ENCODE measurements at regions not wholly inside any gene's neighbourhood (a gene's known extent, or its start where the extent isn't known, plus 50 kb on each side); places are given as distances from the start of the nearest gene placed in this dataset.

DNA sequence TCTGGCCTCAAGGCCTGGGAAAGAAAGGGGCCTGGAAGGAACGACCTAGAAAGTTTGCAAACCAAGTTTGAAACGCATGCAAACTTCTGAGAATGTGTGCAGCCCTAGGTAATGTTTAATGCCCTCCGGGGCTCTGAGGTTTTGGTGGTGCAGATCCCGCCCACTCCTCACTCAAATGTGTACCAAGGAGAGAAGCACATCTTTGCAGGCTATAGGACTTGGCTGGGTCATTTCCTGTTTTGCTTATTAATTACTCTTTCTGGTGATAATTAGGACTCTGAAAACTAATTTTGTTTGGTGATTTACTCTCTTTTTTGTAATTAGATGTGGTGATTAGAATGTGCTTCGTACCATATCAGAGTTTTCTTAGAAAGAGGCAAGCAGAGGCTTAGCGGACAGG lies 625.9 kb upstream of the CADM1 start:
- DNase-seq (ENCODE audit: extremely low spot score) = no peak
- ChIA-PET CTCF (no interaction called here), POLR2A (no interaction called here)
- TF ChIP-seq, protein P1, sequence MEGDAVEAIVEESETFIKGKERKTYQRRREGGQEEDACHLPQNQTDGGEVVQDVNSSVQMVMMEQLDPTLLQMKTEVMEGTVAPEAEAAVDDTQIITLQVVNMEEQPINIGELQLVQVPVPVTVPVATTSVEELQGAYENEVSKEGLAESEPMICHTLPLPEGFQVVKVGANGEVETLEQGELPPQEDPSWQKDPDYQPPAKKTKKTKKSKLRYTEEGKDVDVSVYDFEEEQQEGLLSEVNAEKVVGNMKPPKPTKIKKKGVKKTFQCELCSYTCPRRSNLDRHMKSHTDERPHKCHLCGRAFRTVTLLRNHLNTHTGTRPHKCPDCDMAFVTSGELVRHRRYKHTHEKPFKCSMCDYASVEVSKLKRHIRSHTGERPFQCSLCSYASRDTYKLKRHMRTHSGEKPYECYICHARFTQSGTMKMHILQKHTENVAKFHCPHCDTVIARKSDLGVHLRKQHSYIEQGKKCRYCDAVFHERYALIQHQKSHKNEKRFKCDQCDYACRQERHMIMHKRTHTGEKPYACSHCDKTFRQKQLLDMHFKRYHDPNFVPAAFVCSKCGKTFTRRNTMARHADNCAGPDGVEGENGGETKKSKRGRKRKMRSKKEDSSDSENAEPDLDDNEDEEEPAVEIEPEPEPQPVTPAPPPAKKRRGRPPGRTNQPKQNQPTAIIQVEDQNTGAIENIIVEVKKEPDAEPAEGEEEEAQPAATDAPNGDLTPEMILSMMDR (IDR thresholded peaks at IDR 0.05; ENCODE audit: control extremely low read depth, extremely low read depth, low read depth, missing control alignments) = no peak

DNA sequence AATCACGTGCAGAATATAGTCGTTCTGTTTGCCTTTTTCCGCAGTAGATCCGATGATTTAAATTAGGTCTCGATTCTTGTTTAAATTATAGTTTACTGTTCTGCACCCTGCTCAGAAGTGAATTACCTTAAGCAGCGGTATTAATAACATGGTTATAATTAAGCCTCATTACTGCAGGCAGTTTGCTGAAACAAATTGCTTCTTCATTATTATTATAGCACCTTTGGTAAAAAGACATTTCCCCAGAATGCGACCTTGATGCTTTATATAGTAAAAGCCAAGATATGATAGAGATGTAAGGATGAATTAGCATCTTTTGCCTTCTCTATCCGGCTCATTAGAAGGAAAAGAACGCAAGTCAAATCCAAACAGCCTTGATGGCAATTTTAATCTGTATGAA lies 625.2 kb upstream of the CADM1 start:
- ChIA-PET CTCF (no interaction called here), POLR2A (no interaction called here)

DNA sequence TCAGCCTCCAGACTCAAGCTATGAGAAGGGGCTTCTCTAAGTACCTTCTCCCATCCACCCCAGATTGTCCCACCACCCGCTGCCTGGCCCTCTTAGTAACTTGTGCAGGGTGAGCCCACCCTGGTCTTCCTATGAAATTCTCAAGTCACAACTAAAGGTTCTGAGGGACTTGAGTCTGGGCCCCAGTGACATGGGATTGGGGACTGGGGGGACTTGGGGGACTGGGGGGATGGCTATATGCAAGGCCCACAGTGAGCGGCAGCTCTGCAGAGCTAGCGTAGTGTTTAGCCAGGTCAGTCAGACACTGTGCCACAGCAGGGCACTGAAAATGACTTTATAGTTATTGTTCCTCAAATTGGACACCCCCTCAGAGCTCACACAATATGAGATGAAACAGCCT lies 622.3 kb upstream of the CADM1 start:
- no peak for DNase-seq (ENCODE audit: extremely low spot score)
- POLR2A ChIA-PET = no interaction called here
- CTCF ChIA-PET = interaction anchor here (1.3 kb wide), 1 partner anchor 11 kb away, joined by 3 read pairs; no protein-coding TSS in a partner anchor
- TF ChIP-seq, protein P1 (IDR thresholded peaks at IDR 0.05; ENCODE audit: control extremely low read depth, extremely low read depth, low read depth, missing control alignments) = no peak

More for the DNA sequence above, 625.2 kb upstream of the CADM1 start:
- TF ChIP-seq, protein P1 (IDR thresholded peaks at IDR 0.05; ENCODE audit: control extremely low read depth, extremely low read depth, low read depth, missing control alignments) = no peak
- DNase-seq (ENCODE audit: extremely low spot score) = no peak

- ChIA-PET CTCF (no interaction called here), POLR2A (no interaction called here)
- TF ChIP-seq, protein P1 (IDR thresholded peaks at IDR 0.05; ENCODE audit: control extremely low read depth, extremely low read depth, low read depth, missing control alignments) = no peak
- no peak for DNase-seq (ENCODE audit: extremely low spot score)
Measured at GRCh38 chr11:116124922-116125714, 620.9 kb upstream of the CADM1 start.

GRCh38 chr11:116123739-116124138 lies 619.5 kb upstream of the CADM1 start:
- CTCF ChIA-PET = no interaction called here
- no peak for DNase-seq (ENCODE audit: extremely low spot score)
- TF ChIP-seq, protein P1 (IDR thresholded peaks at IDR 0.05; ENCODE audit: control extremely low read depth, extremely low read depth, low read depth, missing control alignments) = no peak
- POLR2A ChIA-PET = no interaction called here

GRCh38 chr11:116122697-116123472 lies 618.7 kb upstream of the CADM1 start:
- ChIA-PET POLR2A (no interaction called here), CTCF (no interaction called here)
- TF ChIP-seq, protein P1 (IDR thresholded peaks at IDR 0.05; ENCODE audit: control extremely low read depth, extremely low read depth, low read depth, missing control alignments) = no peak
- no peak for DNase-seq (ENCODE audit: extremely low spot score)

Data from GM10248 (cell line).